ENCODE measurements at regions not wholly inside any gene's neighbourhood (a gene's known extent, or its start where the extent isn't known, plus 50 kb on each side); places are given as distances from the start of the nearest gene placed in this dataset.

DNA sequence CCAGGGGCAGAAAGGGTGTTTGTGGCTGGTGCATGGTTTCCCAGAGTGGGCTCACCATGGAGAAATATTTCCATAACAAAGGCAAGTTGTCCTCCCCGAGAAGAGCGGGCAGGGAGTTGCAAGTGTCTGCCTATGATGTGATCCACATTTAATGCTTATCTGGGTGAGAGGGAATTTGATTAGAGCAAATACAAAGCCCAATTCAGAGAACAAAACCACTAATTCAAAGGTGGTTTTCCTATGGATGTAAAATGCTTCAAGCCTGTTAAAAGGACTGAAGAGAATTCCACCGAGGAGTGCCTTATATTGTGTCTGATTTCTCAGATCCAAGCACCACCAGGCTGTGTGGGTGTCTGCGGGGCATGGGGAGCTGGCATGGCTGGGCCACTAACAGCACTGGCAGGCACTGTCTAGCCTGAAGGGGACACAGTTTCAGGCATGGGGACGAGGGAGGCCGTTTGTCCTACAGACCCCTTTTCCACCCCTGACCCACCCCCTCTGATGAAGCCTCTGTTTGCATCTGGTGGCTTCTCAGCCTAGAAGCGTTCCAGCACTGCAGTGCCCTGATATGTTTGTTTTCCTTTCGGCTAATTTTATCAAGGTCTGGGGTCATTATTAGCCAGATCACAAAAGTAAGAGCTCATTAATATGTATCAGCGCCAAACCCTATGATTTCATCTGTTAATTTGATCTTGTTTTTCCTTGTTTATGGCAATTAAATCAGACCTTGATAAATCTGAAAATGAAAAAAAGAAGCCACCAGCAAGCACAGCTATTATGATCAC, 357.3 kb downstream of the HRH4 start:
- DNase-seq (ENCODE audit: low spot score) (no peak), ATAC-seq (ENCODE audit: insufficient number of reproducible peaks, low FRiP score, low read depth) (no peak)
- no peaks in the 10 kb centered on the region for H3K36me3 ChIP-seq
- no peaks in the 10 kb centered on the region for H3K9me3 ChIP-seq
- no peaks in the 10 kb centered on the region for H3K4me1 ChIP-seq (ENCODE audit: control insufficient read depth in 1 of 2, low read depth in 2 of 2)
- H3K27me3 ChIP-seq (replicated peaks; ENCODE audit: insufficient read depth), result no peaks in the 10 kb centered on the region
- H3K4me3 ChIP-seq, result no peak overlapping the region
- TF ChIP-seq, protein P1, sequence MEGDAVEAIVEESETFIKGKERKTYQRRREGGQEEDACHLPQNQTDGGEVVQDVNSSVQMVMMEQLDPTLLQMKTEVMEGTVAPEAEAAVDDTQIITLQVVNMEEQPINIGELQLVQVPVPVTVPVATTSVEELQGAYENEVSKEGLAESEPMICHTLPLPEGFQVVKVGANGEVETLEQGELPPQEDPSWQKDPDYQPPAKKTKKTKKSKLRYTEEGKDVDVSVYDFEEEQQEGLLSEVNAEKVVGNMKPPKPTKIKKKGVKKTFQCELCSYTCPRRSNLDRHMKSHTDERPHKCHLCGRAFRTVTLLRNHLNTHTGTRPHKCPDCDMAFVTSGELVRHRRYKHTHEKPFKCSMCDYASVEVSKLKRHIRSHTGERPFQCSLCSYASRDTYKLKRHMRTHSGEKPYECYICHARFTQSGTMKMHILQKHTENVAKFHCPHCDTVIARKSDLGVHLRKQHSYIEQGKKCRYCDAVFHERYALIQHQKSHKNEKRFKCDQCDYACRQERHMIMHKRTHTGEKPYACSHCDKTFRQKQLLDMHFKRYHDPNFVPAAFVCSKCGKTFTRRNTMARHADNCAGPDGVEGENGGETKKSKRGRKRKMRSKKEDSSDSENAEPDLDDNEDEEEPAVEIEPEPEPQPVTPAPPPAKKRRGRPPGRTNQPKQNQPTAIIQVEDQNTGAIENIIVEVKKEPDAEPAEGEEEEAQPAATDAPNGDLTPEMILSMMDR (IDR thresholded peaks at IDR 0.05), result no peak
- no peak overlapping the region for H3K27ac ChIP-seq

DNA sequence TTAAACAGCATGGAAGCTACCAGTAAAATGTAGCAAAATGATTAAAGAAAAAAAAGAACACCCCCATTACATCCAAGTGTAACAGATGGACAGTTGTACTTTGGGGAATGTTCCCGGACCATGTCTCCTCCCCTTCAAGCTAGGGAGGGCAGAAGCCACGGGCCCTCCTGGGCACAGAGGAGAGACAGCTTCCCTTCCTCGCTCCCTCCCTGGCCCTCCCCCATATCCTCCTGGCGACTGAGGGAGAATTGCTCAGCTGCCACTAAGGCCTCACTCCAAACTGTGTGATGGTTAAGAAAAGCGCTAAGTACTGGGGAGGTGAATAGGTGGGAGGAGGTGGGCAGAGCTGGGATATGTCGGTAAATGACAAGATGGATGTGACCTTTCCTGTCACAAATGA, 358.0 kb downstream of the HRH4 start:
- TF ChIP-seq, protein P1 (IDR thresholded peaks at IDR 0.05), result no peak
- H3K27me3 ChIP-seq (replicated peaks; ENCODE audit: insufficient read depth), result no peaks in the 10 kb centered on the region
- no peaks in the 10 kb centered on the region for H3K36me3 ChIP-seq
- H3K27ac ChIP-seq, result no peak overlapping the region
- no peak overlapping the region for H3K4me3 ChIP-seq
- DNase-seq (ENCODE audit: low spot score), result no peak
- H3K9me3 ChIP-seq, result no peaks in the 10 kb centered on the region
- ATAC-seq (ENCODE audit: insufficient number of reproducible peaks, low FRiP score, low read depth), result peak; percentile 20
- H3K4me1 ChIP-seq (ENCODE audit: control insufficient read depth in 1 of 2, low read depth in 2 of 2), result no peaks in the 10 kb centered on the region

DNA sequence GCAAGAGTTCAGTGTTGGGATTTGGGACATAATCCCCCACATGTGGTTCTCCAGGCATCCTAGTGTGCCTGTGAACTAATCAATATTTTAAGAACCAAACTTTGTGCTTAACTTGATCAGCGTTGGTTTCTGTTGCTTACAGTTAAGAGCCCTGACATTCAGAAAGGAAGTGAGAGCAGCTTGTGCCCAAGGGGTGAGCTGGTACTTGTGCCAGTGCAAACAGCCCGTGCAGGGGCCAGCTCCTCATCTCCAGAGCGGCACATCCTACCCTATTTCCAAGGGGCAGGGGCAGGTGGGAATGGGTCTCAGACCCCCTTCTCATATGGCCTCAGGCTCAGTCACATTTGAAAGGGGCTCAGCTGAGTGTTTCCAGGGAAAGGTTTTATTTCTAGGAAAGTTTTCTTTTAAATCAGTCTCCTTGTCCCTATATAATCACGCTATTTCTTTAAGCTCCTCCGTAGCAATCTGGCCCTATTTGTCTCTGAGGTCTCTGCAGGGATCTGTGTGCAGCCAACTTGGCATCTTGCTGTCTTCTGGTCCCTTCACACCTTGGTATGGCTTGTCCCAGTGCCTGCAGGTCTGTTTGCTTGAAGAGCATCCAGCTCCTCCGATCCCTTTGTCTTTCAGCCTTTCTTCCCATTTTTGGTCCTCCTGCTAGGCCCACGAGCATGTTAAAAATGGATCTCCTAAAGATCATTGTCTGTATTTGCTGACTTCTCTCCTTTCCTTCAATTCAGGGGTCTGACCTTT, 358.9 kb downstream of the HRH4 start:
- ATAC-seq (ENCODE audit: insufficient number of reproducible peaks, low FRiP score, low read depth), result peak; percentile 29
- H3K27ac ChIP-seq, result no peak overlapping the region
- DNase-seq (ENCODE audit: low spot score), result no peak
- no peaks in the 10 kb centered on the region for H3K27me3 ChIP-seq (replicated peaks; ENCODE audit: insufficient read depth)
- H3K9me3 ChIP-seq, result no peaks in the 10 kb centered on the region
- no peak overlapping the region for H3K4me3 ChIP-seq
- H3K36me3 ChIP-seq, result no peaks in the 10 kb centered on the region
- no peaks in the 10 kb centered on the region for H3K4me1 ChIP-seq (ENCODE audit: control insufficient read depth in 1 of 2, low read depth in 2 of 2)
- TF ChIP-seq, protein P1 (IDR thresholded peaks at IDR 0.05), result no peak

DNA sequence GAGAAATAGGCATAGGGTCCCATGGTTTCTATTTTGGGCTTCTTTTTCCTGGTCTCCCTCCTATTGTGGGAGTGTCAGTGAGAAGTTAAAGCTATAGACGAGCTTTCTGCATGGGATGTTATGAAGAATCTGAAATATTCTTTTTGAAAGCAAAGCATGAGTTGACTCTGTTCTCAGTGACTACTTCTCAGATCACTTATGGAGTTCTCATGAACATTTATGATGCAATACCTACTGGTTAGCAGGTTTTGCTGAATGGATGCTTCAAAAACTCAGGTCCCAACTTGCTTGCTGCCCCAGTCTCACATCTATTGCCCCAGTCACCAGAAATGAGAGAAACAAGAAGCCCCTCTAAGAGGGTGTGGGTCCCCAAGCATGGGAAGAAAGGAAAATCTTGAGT, 365.0 kb downstream of the HRH4 start:
- no peak overlapping the region for H3K27ac ChIP-seq
- TF ChIP-seq, protein P1 (IDR thresholded peaks at IDR 0.05), result no peak

DNA sequence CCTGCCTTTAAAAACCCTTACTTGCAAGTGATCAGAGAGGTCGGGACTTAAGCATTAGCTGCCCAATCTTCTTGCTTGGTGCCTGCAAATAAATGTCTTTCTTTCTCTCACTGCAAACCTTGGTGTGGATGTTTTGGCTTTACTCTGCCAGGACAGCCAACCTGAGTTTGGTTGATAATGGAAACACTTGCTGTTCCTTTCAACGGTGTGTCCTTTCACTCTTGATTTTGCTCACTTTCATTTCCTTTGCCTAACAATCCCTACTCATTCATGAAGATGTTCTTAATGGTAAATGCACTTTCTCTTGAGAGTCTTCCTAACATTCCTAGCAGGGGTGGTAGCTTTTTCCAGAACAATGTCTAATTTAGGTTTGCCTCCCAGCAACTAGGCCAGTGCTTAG, 366.2 kb downstream of the HRH4 start:
- no peaks in the 10 kb centered on the region for H3K36me3 ChIP-seq
- H3K9me3 ChIP-seq, result no peaks in the 10 kb centered on the region
- no peak overlapping the region for H3K4me3 ChIP-seq
- H3K27ac ChIP-seq, result no peak overlapping the region
- no peak for DNase-seq (ENCODE audit: low spot score)
- no peaks in the 10 kb centered on the region for H3K27me3 ChIP-seq (replicated peaks; ENCODE audit: insufficient read depth)
- no peaks in the 10 kb centered on the region for H3K4me1 ChIP-seq (ENCODE audit: control insufficient read depth in 1 of 2, low read depth in 2 of 2)
- TF ChIP-seq, protein P1 (IDR thresholded peaks at IDR 0.05), result no peak
- no peak for ATAC-seq (ENCODE audit: insufficient number of reproducible peaks, low FRiP score, low read depth)

More for the DNA sequence above, 365.0 kb downstream of the HRH4 start:
- Histone ChIP-seq H3K9me3 (no peaks in the 10 kb centered on the region), H3K4me1 (ENCODE audit: control insufficient read depth in 1 of 2, low read depth in 2 of 2) (no peaks in the 10 kb centered on the region), H3K27me3 (replicated peaks; ENCODE audit: insufficient read depth) (no peaks in the 10 kb centered on the region), H3K4me3 (no peak overlapping the region), H3K36me3 (no peaks in the 10 kb centered on the region)
- DNase-seq (ENCODE audit: low spot score) (no peak), ATAC-seq (ENCODE audit: insufficient number of reproducible peaks, low FRiP score, low read depth) (no peak)

Measured in thoracic aorta (tissue), 2 donors.